ENCODE measurements at regions not wholly inside any gene's neighbourhood (a gene's known extent, or its start where the extent isn't known, plus 50 kb on each side); places are given as distances from the start of the nearest gene placed in this dataset.

DNA sequence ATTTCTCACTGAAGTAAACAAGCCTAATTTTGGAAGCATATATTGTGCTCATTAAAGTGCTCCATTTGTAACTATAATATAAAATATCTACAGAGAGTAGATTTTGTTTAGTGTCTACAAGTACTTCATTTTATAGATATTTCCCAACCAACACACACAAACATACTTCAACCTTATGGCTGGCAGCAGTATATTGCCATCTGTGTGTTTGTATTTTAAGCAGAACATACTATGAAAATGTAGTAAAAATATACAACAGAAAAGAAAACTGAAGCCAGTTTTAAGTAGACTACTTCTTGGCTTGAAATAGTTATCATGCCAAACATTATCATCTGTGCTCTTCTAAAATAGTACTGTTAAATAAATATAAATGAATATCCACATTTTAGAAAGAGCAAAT is 821.9 kb downstream of the DACH1 start:
- TF ChIP-seq GATA3 (IDR thresholded peaks at IDR 0.05; ENCODE audit: low read depth, low read length) (no peak), GATA2 (IDR thresholded peaks at IDR 0.05; ENCODE audit: low read depth, low read length) (no peak)

DNA sequence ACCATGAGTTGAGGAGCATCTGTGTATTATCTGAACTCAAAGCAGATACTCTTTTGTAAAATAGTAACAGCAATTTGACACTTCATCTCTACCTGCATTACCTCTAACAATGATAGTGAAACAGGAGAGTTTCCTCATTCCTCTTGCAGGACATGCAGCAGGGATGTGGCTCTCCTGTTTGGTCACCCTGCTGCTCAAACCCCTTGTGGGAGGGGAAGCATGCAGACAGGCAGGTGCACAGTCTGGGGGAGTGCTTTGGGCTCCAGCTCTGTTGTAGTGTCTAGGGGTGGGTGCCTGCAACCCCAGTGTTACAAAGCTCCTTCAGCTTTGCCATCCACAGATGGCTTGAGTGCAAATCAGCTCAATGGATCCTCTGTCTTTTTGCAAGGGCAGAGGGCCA is 827.6 kb downstream of the DACH1 start:
- TF ChIP-seq GATA2 (IDR thresholded peaks at IDR 0.05; ENCODE audit: low read depth, low read length) (no peak), GATA3 (IDR thresholded peaks at IDR 0.05; ENCODE audit: low read depth, low read length) (no peak)

DNA sequence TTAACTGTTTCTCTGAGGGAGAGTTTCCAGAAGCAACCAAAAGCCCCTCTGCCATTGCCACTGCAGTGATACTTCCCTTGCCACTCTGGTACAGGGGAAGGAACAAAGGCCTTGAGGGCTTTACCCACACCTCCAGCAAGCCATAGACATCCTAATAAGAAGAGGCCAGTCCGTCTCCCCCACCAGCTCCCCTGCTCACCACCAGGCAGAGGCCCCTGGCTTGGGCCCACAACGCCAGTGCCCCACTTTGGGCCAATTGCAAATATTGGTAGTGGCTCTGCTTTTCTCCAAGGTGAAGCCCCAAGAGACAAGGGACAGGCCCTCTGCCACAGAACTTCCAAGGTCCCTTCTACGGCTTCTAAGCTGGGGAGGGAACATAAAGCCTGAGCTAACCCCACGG is 833.0 kb downstream of the DACH1 start:
- TF ChIP-seq GATA2 (IDR thresholded peaks at IDR 0.05; ENCODE audit: low read depth, low read length) = no peak
- no peak for TF ChIP-seq GATA3 (IDR thresholded peaks at IDR 0.05; ENCODE audit: low read depth, low read length)

DNA sequence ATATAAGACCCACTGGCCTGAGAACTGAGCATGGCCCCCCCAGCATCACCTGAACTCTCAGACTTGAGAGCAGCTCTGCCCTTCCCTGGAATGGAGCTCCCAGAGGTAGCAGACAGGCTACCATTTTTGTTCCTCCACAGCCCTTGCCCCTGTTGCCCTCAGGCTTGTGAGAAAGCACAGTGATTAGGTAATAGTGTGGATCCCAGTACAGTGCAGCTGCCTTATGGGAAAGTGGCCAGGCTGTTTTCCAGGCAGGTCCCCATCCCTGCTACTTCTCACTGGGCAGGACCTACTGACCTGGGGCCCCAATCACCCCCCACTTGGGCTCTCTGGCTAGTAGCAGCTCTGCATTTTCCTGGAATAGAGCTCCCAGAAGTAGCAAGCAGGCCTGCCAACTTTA is 834.0 kb downstream of the DACH1 start:
- TF ChIP-seq GATA2 (IDR thresholded peaks at IDR 0.05; ENCODE audit: low read depth, low read length) (no peak), GATA3 (IDR thresholded peaks at IDR 0.05; ENCODE audit: low read depth, low read length) (no peak)

DNA sequence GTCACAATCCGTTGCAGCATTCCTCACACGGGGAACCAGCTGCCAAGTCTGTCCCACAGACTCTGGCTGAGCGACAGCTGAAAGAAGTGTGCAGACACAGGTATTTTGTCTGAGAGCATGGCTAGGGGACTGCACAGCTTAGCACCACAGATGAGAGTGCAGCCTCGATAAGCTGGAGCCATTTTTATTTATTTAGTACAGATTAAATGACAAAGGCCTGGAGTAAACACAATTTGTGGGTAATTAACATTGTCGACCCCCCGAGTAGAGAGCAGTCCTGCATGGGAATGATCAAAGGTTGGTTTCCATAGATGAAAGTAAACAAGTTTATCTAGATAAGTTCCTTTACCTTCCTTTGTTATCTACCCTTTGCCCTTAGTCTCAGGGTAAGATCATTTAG is 836.2 kb downstream of the DACH1 start:
- TF ChIP-seq GATA3 (IDR thresholded peaks at IDR 0.05; ENCODE audit: low read depth, low read length) = no peak
- no peak for TF ChIP-seq GATA2 (IDR thresholded peaks at IDR 0.05; ENCODE audit: low read depth, low read length)

DNA sequence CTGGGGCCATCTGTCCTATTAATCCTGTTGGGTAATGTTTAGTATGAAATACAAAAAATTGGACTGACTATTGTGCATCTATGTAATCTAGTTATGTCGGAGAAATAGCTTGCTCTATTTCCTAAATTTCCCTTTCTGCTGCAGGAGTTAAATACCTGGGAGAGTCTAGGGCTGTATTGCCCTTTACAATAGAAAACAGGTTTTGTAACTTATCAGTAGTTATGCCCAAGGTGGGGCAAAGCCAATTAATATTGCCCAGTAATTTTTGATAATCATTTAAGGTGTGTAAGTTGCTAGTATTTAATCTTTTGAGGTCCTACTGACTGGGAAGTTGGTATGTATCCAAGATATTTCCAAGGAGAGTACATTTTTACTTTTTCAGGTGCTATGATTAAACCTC is 838.1 kb downstream of the DACH1 start:
- TF ChIP-seq GATA2 (IDR thresholded peaks at IDR 0.05; ENCODE audit: low read depth, low read length) = no peak
- no peak for TF ChIP-seq GATA3 (IDR thresholded peaks at IDR 0.05; ENCODE audit: low read depth, low read length)

DNA sequence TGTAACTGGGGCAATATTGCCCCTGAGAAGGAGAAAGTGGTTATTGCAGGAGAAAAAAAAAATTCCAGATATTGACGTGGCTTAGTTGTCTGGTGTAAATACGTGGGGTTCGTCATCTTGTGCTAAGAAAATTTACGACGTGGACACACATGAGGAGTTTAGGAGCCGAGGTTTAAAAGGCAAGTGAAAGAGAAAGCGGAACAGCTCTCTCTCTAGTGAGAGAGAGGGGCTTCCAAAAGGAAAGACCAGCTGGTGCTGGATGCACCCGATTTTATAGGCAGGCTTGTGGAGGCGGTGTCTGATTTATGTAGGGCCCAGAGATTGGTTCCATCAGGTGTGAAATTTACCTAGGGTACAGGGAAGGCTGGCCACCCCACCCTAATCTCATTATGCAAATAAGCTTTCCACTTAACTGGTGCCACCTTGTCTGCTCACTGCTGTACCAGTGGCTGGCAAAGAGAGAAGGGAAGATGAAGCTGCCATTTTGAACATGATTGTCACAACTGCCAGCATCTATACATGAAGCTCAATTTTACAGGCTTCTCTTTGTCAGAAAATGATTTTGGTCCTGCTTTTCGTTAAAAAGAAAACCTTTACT is 845.1 kb downstream of the DACH1 start:
- no peak for TF ChIP-seq GATA2 (IDR thresholded peaks at IDR 0.05; ENCODE audit: low read depth, low read length)
- no peak for TF ChIP-seq GATA3 (IDR thresholded peaks at IDR 0.05; ENCODE audit: low read depth, low read length)

DNA sequence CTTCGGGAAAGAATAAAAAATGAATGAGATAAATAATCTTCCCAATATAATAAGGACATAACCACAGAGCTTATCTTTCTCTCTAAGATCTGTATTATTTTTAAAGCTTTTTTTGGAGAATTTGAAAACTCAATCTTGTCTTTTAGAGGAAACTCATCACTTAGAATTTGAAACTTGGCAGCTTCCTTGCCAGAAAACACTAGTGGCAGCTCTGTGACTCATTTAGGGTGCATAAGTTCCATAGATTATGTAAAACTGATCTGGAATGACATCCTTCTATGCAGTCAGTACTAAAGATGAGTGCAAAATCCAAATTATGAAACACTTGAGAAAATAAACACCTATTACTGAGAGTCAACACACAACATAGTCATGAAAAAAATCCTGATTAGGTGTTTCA is 848.0 kb downstream of the DACH1 start:
- TF ChIP-seq GATA3 (IDR thresholded peaks at IDR 0.05; ENCODE audit: low read depth, low read length) (no peak), GATA2 (IDR thresholded peaks at IDR 0.05; ENCODE audit: low read depth, low read length) (no peak)

DNA sequence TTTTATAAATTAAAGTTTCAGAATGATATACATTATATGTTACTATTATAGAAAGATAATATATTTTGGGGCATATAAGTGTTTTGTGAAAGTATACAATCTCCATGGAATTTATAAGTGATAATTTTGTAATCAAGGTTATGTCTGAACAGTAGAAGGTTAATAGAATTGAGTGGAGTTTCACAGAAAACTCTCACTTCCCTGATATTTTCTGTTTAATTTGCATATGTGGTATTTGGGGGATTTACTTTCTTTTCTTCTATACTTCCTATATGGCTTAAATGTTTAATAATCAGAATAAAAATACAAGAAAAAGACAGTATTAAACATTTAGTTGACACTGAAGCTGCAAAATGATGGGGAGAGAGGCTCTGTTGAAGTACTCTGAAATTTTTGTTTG is 848.5 kb downstream of the DACH1 start:
- TF ChIP-seq GATA3 (IDR thresholded peaks at IDR 0.05; ENCODE audit: low read depth, low read length) = no peak
- no peak for TF ChIP-seq GATA2 (IDR thresholded peaks at IDR 0.05; ENCODE audit: low read depth, low read length)

DNA sequence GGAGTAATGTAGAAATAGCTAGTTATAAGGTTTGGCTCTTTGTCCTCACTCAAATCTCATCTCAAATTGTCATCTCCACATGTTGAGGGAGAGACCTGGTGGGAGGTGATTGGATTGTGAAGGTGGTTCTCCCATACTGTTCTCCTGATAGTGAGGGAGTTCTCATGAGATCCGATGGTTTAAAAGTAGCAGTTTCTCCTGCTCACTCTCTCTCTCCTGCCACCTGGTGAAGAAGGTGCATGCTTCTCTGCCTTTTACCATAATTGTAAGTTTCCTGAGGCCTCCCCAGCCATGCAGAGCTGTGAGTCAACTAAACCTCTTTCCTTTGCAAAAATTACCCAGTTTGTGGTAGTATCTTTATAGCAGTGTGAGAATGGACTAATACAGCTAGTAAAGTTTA is 849.4 kb downstream of the DACH1 start:
- TF ChIP-seq GATA2 (IDR thresholded peaks at IDR 0.05; ENCODE audit: low read depth, low read length) = no peak
- TF ChIP-seq GATA3 (IDR thresholded peaks at IDR 0.05; ENCODE audit: low read depth, low read length) = no peak

DNA sequence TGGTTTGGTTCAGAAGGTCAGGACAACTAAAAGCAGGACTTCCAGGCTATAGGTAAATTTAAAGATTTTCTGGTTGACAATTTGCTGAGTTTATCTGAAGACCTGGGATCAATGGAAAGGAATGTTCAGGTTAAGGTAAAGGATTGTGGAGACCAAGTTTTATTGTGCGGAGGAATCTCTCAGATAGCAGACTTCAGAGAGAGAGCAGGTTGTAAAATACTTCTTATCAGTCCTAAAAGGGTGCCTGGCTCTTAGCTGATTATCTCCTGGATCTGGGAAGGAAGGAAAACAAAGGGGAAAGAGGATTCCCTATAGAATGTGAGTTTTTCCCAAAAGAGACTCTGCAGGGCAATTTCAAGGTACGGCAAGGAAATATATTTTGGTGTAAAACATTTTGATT is 851.5 kb downstream of the DACH1 start:
- TF ChIP-seq GATA2 (IDR thresholded peaks at IDR 0.05; ENCODE audit: low read depth, low read length) (no peak), GATA3 (IDR thresholded peaks at IDR 0.05; ENCODE audit: low read depth, low read length) (no peak)

DNA sequence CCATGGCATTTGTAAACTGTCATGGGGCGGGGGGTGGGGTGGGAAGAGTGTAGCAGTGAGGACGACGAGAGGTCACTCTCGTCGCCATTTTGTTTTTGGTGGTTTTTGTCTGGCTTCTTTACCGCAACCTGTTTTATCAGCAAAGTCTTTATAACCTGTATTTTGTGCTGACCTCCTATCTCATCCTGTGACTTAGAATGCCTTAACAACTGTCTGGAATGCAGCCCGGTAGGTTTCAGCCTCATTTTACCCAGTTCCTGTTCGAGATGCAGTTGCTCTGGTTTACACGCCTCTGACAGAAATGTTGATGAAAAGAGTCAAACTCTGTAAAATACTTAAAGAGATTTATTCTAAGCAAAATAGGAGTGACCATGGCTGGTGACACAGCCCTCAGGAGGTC is 852.0 kb downstream of the DACH1 start:
- TF ChIP-seq GATA3 (IDR thresholded peaks at IDR 0.05; ENCODE audit: low read depth, low read length) (no peak), GATA2 (IDR thresholded peaks at IDR 0.05; ENCODE audit: low read depth, low read length) (no peak)

DNA sequence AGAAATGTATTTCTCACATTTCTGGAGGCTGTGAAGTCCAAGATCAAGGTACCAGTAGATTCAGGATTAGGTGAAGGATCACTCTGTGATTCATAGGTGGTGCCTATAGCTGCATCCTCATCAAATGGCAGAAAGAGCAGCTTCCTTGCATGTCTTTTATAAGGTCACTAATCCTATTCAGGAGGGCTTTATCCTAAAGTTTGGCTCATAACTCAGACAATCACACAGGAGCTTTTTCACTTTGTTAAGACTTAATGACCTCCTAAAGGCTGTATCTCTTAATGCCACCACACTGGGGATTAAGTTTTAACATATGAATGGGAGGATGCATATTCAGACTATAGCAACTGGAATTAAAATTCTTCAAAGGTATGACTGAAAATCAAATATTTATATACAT is 861.1 kb downstream of the DACH1 start:
- TF ChIP-seq GATA3 (IDR thresholded peaks at IDR 0.05; ENCODE audit: low read depth, low read length) = no peak
- no peak for TF ChIP-seq GATA2 (IDR thresholded peaks at IDR 0.05; ENCODE audit: low read depth, low read length)

DNA sequence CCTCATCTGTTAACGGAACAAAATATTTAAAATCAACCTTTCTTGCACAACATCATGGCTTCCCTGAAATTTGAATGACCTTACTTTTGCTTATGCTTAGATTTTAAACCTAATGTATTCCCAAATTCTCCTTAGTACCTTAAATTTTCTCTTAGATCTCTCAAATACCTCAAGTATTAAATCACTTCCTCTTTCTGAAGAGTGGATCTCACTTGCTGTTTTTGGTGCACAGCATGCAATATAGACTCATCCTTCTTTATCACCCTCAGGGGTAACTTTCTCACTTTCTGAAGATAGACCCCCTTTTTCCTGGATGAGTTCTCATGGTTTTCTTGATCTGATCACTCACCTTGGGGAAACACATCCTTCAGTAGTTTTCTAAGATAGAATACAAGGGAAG is 871.7 kb downstream of the DACH1 start:
- TF ChIP-seq GATA2 (IDR thresholded peaks at IDR 0.05; ENCODE audit: low read depth, low read length) = no peak
- TF ChIP-seq GATA3 (IDR thresholded peaks at IDR 0.05; ENCODE audit: low read depth, low read length) = no peak

DNA sequence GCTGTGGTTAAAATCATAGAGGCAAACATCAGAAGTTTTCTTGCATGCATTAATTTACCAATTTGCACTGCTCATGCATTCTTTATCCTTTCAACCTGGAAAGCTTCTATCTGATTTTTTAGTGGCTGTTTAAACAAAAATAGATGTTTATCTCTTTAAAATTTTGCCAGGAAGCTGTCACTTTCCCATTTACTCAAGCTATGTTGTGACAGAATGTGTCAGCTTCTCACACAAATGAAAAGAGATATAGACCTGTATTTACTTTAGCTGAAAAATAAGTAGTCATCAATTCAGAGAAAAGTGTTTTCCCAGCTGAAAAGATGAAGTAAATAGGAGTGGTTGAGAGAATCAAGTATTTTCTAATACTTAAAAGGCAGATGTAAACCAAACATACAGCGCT is 872.8 kb downstream of the DACH1 start:
- no peak for TF ChIP-seq GATA2 (IDR thresholded peaks at IDR 0.05; ENCODE audit: low read depth, low read length)
- no peak for TF ChIP-seq GATA3 (IDR thresholded peaks at IDR 0.05; ENCODE audit: low read depth, low read length)

DNA sequence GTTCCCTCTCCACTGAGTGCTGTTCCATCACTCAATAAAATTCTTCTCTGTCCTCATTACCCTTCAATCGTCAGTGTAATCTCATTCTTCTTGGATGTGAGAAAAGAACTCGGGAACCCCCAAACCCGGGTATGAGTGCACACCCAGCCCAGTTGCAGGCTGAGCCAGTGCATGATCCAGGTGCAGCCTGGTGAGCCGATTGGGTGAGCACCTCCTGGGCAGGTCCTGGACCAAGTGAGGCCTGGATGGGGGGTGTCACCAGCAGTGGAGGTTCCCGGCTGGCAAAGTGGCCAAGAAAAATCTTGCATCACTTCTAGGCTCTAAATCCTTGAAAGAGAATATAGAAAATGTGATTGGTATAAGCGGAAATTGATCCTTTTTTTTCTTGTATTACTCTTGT is 878.8 kb upstream of the KLHL1 start:
- no peak for TF ChIP-seq GATA3 (IDR thresholded peaks at IDR 0.05; ENCODE audit: low read depth, low read length)
- TF ChIP-seq GATA2 (IDR thresholded peaks at IDR 0.05; ENCODE audit: low read depth, low read length) = no peak
